GM19463 (cell line): ENCODE measurements at regions not wholly inside any gene's neighbourhood (a gene's known extent, or its start where the extent isn't known, plus 50 kb on each side); places are given as distances from the start of the nearest gene placed in this dataset.
"Not testable (repeated sequence)": the region's sequence is repeated elsewhere in the genome, so short reads cannot be mapped to it uniquely, and the experiment has no call there.

ENCODE experiments used
- ATAC-seq: cut with Tn5 transposase; IDR thresholded peaks from one replicate; pipeline ENCODE4 v1.9.1; 2021; ENCODE audit warnings: mild to moderate bottlenecking, moderate library complexity; ENCODE audit not compliant: unreplicated experiment

DNA sequence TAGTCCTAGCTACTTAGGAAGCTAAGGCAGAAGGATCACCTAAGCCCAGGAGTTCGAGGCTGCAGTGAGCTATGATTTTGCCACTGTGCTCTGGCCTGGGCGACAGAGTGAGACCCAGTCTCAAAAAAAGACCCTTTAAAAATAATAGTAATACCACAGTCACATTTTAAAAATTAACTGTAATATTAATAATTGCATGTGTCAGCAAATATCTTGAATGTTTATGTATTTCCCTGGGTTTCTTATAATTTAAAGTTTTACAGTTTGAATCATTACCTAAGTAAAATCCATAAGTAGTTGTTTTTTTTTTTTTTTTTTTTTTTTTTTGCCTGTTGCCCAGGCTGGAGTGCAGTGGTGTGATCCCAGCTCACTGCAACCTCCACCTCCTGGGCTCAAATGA lies 69.2 kb downstream of the LYZL2 start:
- no peak for ATAC-seq

DNA sequence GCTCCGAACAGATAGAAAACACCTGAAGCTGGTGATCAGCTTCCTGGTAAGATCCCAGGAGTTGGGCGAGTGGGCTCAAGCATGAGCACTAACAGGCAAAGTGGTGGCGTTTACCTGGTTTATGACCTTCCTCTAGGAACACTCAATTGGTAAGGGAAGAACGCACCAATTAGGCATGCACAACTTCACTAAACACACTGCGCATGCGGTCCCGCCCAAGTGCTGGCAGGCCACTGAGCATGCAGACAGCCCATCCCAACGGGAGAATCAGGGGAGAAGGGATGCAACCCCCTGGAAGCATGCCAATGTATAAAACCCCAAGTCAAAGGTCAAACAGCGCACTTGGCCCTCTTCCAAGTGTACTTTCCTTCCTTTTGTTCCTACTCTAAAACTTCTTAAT lies 70.4 kb downstream of the LYZL2 start:
- ATAC-seq, result no peak

- ATAC-seq, result no peak
Observed at GRCh38 chr10:30558411-30558810, 71.1 kb downstream of the LYZL2 start.

DNA sequence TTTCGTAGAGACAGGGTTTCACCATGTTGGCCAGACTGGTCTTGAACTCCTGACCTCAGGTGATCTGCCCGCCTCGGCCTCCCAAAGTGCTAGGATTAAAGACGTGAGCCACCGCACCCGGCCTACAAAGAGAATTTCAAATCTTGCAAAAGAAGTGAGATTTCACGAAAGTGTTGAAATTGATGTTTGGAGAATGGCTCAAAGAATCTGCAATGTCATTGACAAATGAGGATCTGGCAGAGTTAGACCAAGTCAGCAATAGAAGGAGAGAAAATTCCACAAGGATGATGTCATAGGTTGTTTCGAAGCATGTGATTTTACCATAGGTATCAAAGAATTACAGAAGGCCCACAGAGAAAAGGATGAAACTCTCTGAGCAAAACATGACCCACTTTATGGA lies 71.7 kb downstream of the LYZL2 start:
- no peak for ATAC-seq

GRCh38 chr10:30556189-30556588 lies 73.4 kb downstream of the LYZL2 start:
- no peak for ATAC-seq

DNA sequence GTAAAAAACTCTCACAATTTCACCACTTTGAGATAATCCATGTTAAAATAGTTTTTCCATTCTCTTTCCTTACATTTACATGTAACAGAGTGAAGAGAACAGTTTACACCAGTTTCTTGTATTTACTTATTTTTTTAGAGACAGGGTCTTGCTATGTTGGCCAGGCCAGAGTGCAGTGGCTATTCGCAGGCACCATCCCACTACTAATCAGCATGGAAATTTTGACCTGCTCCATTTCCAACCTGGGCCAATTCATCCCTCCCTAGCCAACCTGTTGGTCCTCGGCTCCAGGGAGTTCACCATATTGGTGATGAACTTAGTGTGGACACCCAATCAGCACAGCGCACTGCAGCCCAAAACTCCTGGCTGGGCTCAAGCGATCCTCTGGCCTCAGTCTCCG lies 74.1 kb downstream of the LYZL2 start:
- ATAC-seq, result no peak

- no peak for ATAC-seq
Observed at GRCh38 chr10:30554440-30554825, 75.1 kb downstream of the LYZL2 start.

DNA sequence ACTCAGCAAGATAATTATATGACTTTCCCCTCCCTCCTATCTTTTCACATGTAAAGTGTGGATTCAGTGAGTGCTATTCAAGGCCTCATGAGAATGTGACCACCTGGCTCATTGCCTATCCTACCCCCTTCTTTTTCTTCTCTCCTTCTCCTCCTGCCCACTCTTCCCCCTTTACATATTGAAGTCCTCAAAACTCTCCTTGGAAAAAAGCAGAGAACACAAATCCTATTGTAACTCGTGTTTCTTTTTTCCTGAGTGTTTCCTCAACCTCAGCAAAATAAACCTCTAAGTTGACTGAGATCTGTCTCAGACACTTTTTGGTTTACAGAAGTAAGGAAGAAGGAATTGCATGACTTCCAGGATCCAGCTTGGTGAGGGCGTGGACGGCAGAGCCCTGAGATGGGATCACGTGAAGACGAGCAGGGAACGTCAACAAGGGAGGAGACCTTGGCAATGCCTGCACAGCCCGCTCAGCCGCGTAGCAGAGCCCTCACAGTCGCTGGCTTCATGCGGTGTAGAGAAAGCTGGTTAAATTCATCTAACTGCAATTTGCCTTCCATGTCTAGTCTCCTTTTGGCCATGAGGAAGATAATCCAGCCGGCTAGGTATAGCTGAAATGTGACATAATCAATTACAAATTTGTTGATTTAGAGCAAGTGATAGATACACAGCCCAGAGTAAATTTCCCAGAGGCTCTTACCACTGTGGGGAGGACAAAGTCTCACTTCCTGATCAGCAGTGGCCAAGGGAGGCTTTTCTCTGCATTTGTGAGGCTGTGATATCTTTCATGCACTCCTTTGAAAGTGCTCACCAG lies 75.7 kb downstream of the LYZL2 start:
- no peak for ATAC-seq

DNA sequence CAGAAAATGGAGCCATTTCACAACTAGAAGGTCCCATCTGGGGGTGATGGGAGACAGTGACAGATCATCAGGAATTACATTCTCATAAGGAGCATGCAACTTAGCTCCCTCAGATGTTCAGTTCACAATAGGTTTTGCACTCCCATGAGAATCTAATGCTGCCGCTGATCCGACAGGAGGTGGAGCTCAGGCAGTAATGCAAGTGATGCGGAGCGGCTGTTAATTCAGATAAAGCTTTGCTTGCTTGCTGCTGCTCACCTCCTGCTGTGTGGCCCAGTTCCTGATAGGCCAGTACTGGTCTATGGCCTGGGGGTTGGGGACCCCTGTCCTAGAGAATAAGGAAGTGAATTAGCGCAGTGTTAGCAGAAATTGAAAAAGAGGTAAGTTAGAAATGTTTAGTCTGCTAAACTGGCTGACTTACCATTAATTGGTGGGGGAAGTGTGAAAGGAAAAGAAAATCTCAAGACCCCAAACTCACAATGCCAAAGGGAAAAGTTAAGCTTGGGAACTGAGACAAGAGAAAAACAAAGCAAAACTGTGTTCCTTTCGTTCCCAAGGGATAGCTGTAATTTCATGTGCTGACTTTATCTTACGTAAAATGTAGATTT lies 76.4 kb downstream of the LYZL2 start:
- no peak for ATAC-seq

GRCh38 chr10:30550967-30551815 lies 78.4 kb downstream of the LYZL2 start:
- no peak for ATAC-seq

DNA sequence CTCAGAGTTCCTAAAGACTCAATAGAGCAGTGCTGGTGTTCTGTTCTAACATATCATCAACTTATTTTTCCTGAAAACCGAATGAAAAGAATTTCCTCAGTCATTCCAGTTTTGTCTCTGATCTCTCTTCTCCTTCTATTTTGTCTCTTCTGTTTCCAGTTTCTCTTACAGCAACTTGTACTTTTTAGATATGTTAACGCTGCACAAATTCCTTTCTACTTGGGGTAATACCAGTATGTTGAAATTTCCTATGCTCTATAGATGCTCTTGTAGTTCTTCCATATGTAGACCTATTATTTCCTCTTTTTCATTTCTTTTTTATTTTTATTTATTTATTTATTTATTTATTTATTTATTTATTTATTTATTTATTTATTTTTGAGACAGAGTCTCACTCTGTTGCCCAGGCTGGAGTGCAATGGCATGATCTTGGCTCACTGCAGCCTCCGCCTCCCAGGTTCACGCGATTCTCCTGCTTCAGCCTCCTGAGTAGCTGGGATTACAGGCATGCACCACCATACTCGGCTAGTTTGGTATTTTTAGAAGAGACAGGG lies 80.3 kb downstream of the LYZL2 start:
- not testable (repeated sequence) for ATAC-seq

DNA sequence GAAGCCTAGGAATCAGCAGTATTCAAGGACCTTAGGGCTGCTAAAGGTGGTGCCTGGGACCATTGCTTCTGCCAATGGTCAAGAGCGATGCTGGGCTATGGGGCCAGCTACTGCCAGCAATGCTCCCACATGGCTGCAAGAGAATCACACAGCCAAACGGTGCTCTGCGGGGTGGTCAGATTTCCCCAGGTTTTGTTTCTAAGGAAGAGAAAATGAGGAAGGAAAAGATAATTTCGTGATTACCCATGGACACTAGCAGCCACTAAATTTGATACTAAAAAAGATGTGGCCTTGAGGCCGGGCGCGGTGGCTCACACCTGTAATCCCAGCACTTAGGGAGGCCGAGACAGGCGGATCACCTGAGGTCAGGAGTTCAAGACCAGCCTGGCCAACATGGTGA lies 83.0 kb downstream of the LYZL2 start:
- ATAC-seq, result no peak

DNA sequence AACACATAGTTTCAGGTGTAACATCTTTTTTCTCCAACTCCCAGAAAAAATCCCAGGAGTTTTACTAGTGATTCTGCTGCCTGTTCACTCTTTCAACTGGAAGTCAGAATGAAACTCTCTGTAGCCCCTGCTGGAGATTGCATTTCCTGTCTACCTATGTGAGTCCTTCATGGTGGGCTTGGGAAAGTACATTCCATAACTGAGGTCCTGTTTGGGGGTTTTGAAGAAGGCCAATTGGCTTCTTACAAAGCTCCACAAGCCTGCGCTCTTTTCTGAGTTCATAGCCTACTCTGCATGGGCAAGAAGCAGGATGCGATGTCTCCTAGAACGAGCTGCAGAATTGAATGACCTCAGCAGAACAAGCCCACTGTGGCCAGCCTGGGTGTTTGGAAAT lies 86.7 kb downstream of the LYZL2 start:
- ATAC-seq, result peak; percentile 25

DNA sequence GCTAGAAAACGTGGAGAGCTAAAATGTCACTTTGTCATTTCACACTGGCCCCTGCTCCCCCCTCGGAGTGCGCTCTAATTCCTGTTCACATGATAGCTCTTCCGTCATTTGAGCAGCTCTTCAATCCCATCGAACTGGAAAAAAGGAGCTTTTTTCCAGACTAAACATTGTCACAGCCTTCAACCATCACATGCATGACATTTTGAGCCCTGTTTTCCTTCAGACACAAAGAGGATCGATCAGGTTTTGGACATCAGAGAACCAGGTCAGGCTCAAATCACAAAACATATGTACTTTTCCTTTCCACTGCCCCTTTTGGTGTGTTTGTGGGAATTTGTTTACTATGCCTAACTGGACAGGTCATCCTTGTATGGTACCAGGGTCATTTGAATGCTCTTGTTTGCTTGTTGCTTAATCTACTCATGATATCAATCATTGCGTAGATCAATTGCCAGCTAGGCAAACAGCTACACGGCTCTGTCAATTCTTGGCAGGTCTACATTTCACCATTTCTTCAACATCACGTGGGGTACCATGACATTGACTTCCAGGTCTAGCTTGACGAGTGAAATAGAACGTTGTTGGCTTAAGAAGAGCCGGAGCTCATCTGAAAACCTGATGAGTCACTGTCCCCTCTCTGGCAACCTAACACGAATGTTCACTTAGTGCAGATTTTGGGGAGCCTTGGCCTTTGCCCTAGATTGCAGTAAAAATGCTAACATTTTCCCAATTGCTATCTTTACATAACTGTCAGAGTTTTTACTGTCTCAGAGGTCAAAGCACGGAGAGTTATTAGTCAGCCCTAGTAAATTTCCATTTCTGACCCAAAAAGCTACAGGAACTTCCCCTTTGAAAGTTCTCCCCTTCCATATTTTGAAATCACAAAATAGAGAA lies 87.3 kb downstream of the LYZL2 start:
- peak; percentile 57 for ATAC-seq

- no peak for ATAC-seq
Observed at GRCh38 chr10:30540276-30540675, 89.3 kb downstream of the LYZL2 start.

DNA sequence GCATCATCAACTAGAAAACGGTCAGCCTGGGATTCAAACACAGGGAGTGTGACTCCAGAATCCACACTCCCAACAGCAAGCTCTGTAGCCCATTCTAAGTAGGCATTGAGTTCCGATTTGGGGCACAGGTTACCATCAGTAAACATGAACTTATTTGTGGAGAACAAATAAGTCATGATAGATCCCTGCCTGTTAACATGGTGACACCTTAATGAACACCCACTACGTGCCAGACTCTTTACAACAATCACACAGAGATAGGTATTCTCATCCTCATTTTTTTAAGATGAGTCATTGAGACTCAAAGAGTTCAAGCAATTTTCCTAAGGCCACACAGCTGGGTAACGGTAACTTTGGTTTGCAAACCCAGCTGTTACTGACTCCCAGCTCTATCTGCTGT lies 91.5 kb downstream of the LYZL2 start:
- no peak for ATAC-seq

DNA sequence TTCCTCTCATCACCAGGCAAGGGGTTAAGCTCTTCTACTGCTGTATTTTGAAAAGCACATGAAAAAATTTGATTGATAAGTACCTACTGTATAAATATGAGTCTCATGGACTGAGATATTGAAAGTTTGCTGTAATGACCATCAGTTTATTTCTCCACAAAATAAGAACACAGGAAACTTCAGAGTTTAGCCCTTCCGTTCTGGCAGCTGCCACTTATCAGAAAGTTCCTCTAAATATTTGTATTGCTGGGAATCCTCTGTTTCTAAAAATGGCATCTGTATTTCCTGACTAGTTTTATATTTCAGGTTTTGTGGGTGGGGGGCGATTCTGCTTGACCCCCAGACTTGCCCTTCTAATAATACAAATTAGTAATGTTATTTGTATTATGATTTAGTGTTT lies 92.0 kb downstream of the LYZL2 start:
- ATAC-seq, result no peak

DNA sequence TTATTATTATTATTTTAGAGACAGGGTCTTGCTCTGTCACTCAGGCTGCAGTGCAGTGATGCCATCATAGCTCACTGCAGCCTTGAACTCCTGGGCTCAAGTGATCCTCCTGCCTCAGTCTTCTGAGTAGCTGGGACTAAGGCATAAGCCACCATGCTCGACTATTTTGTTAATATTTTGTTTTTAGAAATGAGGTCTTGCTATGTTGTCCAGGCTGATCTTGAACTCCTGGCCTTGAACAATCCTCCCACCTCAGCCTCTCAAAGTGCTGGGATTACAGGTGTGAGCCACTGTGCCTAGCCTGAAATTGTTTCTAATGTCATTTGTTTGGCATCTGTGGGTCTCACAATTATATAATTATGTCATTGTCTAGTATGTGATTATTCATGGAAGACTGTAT lies 92.4 kb downstream of the LYZL2 start:
- not testable (repeated sequence) for ATAC-seq

- no peak for ATAC-seq
Observed at GRCh38 chr10:30536578-30536977, 93.0 kb downstream of the LYZL2 start.

GRCh38 chr10:30535677-30536076 lies 93.9 kb downstream of the LYZL2 start:
- no peak for ATAC-seq
